Panc1 (cell line): ENCODE measurements at regions not wholly inside any gene's neighbourhood (a gene's known extent, or its start where the extent isn't known, plus 50 kb on each side); places are given as distances from the start of the nearest gene placed in this dataset.
"Not testable (repeated sequence)": the region's sequence is repeated elsewhere in the genome, so short reads cannot be mapped to it uniquely, and the experiment has no call there.

Source experiments
- ATAC-seq: fragments of 200-7000 bp; cut with Tn5 transposase; 2 replicates; pipeline ENCODE4 v1.9.1; 2020; ENCODE audit warnings: mild to moderate bottlenecking, moderate library complexity
- BruUV-seq: library from RNA; stranded (reverse); fragments of 400-500 nt; replicated peaks from 2 replicates; lab custom pipeline; 2021; lab: Mats Ljungman, UMichigan
- CTCF ChIA-PET: fragments of 300-600 bp; sonication (Branson Sonifier 250); formaldehyde crosslinking; loops from one replicate; lab custom pipeline; 2022; ENCODE audit warnings: antibody characterized with exemption; lab: Charles Lee
- POLR2A ChIA-PET: fragments of 300-600 bp; sonication (Branson Sonifier 250); formaldehyde crosslinking; loops from one replicate; lab custom pipeline; 2022; ENCODE audit warnings: antibody characterized with exemption; lab: Charles Lee
- DNase-seq: peaks from one replicate; pipeline ENCODE4 v3.0.0-alpha.2; 2010; ENCODE audit warnings: low read depth, low spot score
- H3K27ac ChIP-seq: 2 replicates; pipeline ENCODE4 v1.5.1; 2011; ENCODE audit warnings: mild to moderate bottlenecking, low read length, inconsistent platforms
- H3K27me3 ChIP-seq: fragments of 200-500 bp; sonication (Bioruptor generic); 2 replicates; pipeline ENCODE4 v1.6.0; 2014; ENCODE audit warnings: low read length, inconsistent platforms; ENCODE audit not compliant: control insufficient read depth, insufficient read depth
- H3K36me3 ChIP-seq: fragments of 200-500 bp; sonication (Bioruptor generic); 2 replicates; pipeline ENCODE4 v1.5.1; 2014; ENCODE audit warnings: inconsistent platforms, mild to moderate bottlenecking, low read length, moderate library complexity; ENCODE audit not compliant: control insufficient read depth, insufficient read depth
- H3K4me1 ChIP-seq: 2 replicates; pipeline ENCODE4 v1.5.1; 2011; ENCODE audit warnings: inconsistent platforms, mild to moderate bottlenecking, low read length, moderate library complexity; ENCODE audit not compliant: control insufficient read depth, insufficient read depth
- H3K4me3 ChIP-seq, 2 experiments: 2 replicates each; pipeline ENCODE4 v1.5.1; 2011 to 2012; ENCODE audit warnings: low read depth in 2 of 2, low read length in 2 of 2, mild to moderate bottlenecking in 2 of 2, inconsistent platforms in 1 of 2, moderate library complexity in 1 of 2
- H3K9me3 ChIP-seq: fragments of 200-500 bp; sonication (Bioruptor generic); 2 replicates; pipeline ENCODE4 v1.5.1; 2014; ENCODE audit warnings: low read depth, mild to moderate bottlenecking, inconsistent platforms, low read length, moderate library complexity; ENCODE audit not compliant: control insufficient read depth, insufficient read depth
- in situ Hi-C: cut with HindIII; loops from 2 replicates; pipeline ENCODE4 v1.10.0; 2016; ENCODE audit warnings: low sequenced_read_pairs, low pct_unique_long_range_greater_than_20kb
- intact Hi-C: fragments of 100-400 bp; cut with micrococcal nuclease; formaldehyde crosslinking; loops from one replicate; pipeline ENCODE4 v1.10.0; 2022; ENCODE audit not compliant: unreplicated experiment

GRCh38 chr17:30711626-30712507 lies 112.6 kb downstream of the CRLF3 start:
- CTCF ChIA-PET, POLR2A ChIA-PET, H3K9me3 ChIP-seq, in situ Hi-C loops, H3K4me3 ChIP-seq, H3K27me3 ChIP-seq, ATAC-seq, H3K36me3 ChIP-seq, intact Hi-C loops, H3K27ac ChIP-seq, DNase-seq, H3K4me1 ChIP-seq: not testable (repeated sequence)
- TSS peak; percentile 71 for BruUV-seq

- in situ Hi-C loops, POLR2A ChIA-PET, H3K27ac ChIP-seq, H3K4me1 ChIP-seq, H3K27me3 ChIP-seq, ATAC-seq, H3K36me3 ChIP-seq, H3K9me3 ChIP-seq, CTCF ChIA-PET, BruUV-seq, DNase-seq, intact Hi-C loops: not testable (repeated sequence)
- peak overlapping the region in 1 of 2 experiments; percentile 68; a peak in 2 of 4 replicates for H3K4me3 ChIP-seq
Measured at GRCh38 chr17:30711176-30711575, 113.3 kb downstream of the CRLF3 start.

- POLR2A ChIA-PET = interaction anchor here (0.6 kb wide), 1 partner anchor 49 kb away, joined by 4 read pairs; no protein-coding TSS in a partner anchor
Measured at GRCh38 chr17:30710276-30711088, 114.0 kb downstream of the CRLF3 start.

GRCh38 chr17:30709561-30710275 lies 114.8 kb downstream of the CRLF3 start:
- in situ Hi-C loops, H3K27me3 ChIP-seq, H3K4me1 ChIP-seq, DNase-seq, intact Hi-C loops, CTCF ChIA-PET, POLR2A ChIA-PET, BruUV-seq, H3K36me3 ChIP-seq, H3K9me3 ChIP-seq, ATAC-seq: not testable (repeated sequence)
- Histone ChIP-seq H3K4me3 (peak overlapping the region; percentile 48 to 68), H3K27ac (peak overlapping the region; percentile 61; the same call in 1 of the 2 replicates)

More at GRCh38 chr17:30710276-30711088, 114.0 kb downstream of the CRLF3 start:
- DNase-seq, H3K9me3 ChIP-seq, ATAC-seq, BruUV-seq, in situ Hi-C loops, H3K36me3 ChIP-seq, H3K27me3 ChIP-seq, intact Hi-C loops, CTCF ChIA-PET, H3K4me1 ChIP-seq: not testable (repeated sequence)
- H3K4me3 ChIP-seq = peak overlapping the region; percentile 48 to 68
- peak overlapping the region; percentile 29; the same call in 1 of the 2 replicates for H3K27ac ChIP-seq

DNA sequence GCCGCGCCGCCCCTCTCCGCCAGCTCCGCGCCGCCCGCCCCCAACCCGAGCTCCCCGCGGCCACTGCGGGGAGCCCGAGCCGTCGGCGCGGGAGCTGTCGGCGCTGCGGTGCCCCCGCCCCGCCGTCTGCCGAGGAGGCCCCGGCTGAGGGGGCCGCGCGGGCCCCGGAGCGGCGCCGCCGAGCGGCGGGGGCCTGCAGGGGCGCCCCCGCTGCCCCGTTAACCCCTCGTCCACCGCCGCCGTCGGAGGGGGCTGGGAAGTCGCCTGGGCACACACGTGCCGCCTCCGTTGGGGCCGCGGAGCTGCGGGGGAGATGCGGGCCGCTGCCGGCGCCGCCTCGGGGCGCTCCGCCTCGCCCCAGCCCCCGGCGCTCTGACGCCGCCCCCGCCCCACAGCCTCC lies 115.4 kb downstream of the CRLF3 start:
- intact Hi-C loops, in situ Hi-C loops, POLR2A ChIA-PET, BruUV-seq, H3K9me3 ChIP-seq, H3K27me3 ChIP-seq, H3K27ac ChIP-seq, H3K4me1 ChIP-seq, CTCF ChIA-PET, DNase-seq, H3K36me3 ChIP-seq: not testable (repeated sequence)
- H3K4me3 ChIP-seq = peak overlapping the region; percentile 48 to 68
- peak; percentile 33 for ATAC-seq
